ENCODE measurements at regions not wholly inside any gene's neighbourhood (a gene's known extent, or its start where the extent isn't known, plus 50 kb on each side); places are given as distances from the start of the nearest gene placed in this dataset.
"Not testable (repeated sequence)": the region's sequence is repeated elsewhere in the genome, so short reads cannot be mapped to it uniquely, and the experiment has no call there.

DNA sequence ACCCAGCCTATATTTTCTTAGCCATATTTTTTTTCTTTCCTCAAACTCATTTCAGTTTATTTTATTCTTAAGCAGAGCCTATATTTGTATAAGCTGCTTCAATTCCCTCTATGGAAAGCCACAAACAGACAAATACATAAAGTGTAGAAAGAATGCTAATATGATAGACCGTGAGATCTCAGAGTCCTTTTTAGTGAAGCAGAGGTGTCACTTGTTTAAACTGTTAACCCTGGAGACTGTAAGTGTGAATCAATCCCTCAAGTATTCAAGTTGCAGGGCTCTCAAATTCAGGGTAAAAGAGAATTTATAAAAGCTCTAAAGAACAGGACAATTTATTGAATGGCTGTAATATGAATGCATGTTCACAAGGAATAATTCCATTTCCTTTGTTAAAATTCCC is 72.2 kb upstream of the BHLHE40 start:
- DNase-seq (ENCODE audit: low spot score): no peak
- H3K27ac ChIP-seq: no peak overlapping the region
- TF ChIP-seq, protein P1, sequence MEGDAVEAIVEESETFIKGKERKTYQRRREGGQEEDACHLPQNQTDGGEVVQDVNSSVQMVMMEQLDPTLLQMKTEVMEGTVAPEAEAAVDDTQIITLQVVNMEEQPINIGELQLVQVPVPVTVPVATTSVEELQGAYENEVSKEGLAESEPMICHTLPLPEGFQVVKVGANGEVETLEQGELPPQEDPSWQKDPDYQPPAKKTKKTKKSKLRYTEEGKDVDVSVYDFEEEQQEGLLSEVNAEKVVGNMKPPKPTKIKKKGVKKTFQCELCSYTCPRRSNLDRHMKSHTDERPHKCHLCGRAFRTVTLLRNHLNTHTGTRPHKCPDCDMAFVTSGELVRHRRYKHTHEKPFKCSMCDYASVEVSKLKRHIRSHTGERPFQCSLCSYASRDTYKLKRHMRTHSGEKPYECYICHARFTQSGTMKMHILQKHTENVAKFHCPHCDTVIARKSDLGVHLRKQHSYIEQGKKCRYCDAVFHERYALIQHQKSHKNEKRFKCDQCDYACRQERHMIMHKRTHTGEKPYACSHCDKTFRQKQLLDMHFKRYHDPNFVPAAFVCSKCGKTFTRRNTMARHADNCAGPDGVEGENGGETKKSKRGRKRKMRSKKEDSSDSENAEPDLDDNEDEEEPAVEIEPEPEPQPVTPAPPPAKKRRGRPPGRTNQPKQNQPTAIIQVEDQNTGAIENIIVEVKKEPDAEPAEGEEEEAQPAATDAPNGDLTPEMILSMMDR (conservative IDR thresholded peaks at IDR 0.05; ENCODE audit: low read depth): no peak
- ChIA-PET CTCF (interaction anchor here (0.5 kb wide), 1 partner anchor 151 kb away, joined by 3 read pairs; no protein-coding TSS in a partner anchor), POLR2A (ENCODE audit: low non-redundant PET) (no interaction called here)

DNA sequence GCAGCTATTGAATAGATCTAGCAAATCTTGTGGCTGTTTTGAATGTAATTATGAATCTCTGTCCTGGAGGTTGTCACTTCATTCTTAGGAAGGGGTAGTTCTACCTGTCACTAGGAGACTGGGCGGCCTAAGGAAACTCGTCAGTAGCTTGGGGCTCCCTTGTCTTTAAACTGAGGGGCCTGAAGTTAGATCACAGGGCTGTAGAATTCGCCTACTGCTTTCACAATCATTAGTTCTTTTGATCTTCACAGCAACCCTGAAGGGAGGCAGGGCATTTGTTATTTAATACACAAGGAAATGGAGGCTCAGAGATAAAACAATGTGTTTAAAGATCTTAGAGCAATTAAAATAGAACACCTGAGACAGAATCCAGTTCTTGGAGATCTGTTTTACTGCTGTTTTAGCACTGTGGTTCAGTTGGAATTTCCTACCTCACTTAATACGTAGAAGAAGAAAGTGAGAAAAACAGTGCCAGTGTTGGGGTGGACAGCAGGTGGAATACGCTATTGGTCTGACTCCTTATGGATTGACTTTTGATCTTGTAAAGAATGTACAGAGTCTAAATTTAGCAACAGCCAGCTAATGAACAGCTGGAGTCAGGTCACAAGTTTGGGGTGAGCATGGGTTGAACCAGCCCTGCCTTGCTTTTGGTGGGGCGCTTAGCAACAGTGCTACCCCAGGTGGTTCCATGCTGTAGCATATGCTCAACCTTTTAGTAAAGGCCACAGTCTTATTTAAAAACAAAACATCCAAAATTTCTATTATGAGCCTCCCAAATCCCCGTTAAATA is 71.4 kb upstream of the BHLHE40 start:
- TF ChIP-seq, protein P1 (conservative IDR thresholded peaks at IDR 0.05; ENCODE audit: low read depth): no peak
- ChIA-PET CTCF (interaction anchor here (0.5 kb wide), 1 partner anchor 150 kb away, joined by 3 read pairs; no protein-coding TSS in a partner anchor), POLR2A (ENCODE audit: low non-redundant PET) (no interaction called here)
- DNase-seq (ENCODE audit: low spot score): no peak
- H3K27ac ChIP-seq: no peak overlapping the region

DNA sequence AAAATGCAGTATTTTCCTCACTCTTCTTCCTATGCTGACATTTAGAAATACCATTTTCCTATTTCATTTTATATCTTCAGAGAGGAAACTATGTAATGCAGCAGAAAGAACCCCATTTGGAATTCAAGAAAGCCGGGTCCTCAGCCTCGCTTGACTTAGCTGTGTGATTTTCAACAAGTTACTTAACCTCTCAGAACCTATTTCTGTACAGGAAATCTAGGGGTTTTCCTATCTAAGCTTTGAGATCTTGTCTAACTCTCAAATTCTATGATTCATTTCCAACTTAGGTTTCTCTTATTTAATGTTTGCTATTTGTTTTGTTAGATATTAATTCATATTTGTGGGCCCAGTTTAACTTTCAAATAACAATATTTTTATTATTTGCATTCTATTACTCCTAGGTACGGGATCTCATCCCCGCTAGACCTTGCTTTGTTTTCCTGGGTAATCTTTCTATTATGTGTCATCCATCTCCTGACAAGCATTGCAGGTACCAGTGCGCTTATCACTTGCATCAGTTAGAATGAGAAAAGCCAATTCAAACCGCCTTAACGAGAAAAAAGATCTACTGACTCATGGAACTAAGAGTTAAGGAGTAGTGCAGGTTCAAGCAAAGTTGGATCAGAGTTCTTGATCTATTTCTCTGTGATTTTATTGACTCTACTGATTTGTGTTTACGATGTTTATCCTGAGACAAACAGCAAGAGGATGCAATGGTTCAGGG is 70.6 kb upstream of the BHLHE40 start:
- no peak overlapping the region for H3K27ac ChIP-seq
- TF ChIP-seq, protein P1 (conservative IDR thresholded peaks at IDR 0.05; ENCODE audit: low read depth): no peak
- ChIA-PET POLR2A (ENCODE audit: low non-redundant PET) (no interaction called here), CTCF (no interaction called here)
- DNase-seq (ENCODE audit: low spot score): no peak

DNA sequence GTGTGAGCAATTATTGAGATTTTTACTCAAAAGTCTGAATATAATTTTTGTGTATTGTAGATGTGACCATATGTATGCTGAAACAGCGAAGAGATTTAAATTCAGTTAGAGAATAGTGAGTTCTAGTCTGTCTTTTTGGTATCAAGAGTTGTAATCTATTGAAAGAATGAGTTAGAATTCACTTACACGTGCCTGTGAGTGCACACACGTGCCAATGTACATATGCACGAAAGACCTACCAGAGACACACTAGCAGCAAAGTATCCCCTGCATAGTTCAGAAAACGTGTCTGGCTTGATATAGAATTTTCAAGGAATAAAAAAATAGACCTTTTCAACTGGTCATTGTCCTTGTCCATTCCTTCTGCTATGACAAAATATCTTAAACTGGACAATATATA is 64.8 kb upstream of the BHLHE40 start:
- no peak overlapping the region for H3K27ac ChIP-seq
- CTCF ChIA-PET: no interaction called here
- TF ChIP-seq, protein P1 (conservative IDR thresholded peaks at IDR 0.05; ENCODE audit: low read depth): no peak
- no peak for DNase-seq (ENCODE audit: low spot score)
- POLR2A ChIA-PET (ENCODE audit: low non-redundant PET): no interaction called here

DNA sequence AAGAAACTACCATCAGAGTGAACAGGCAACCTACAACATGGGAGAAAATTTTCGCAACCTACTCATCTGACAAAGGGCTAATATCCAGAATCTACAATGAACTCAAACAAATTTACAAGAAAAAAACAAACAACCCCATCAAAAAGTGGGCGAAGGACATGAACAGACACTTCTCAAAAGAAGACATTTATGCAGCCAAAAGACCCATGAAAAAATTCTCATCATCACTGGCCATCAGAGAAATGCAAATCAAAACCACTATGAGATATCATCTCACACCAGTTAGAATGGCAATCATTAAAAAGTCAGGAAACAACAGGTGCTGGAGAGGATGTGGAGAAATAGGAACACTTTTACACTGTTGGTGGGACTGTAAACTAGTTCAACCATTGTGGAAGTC is 57.6 kb upstream of the BHLHE40 start:
- POLR2A ChIA-PET (ENCODE audit: low non-redundant PET); DNase-seq (ENCODE audit: low spot score); CTCF ChIA-PET; H3K27ac ChIP-seq: not testable (repeated sequence)

DNA sequence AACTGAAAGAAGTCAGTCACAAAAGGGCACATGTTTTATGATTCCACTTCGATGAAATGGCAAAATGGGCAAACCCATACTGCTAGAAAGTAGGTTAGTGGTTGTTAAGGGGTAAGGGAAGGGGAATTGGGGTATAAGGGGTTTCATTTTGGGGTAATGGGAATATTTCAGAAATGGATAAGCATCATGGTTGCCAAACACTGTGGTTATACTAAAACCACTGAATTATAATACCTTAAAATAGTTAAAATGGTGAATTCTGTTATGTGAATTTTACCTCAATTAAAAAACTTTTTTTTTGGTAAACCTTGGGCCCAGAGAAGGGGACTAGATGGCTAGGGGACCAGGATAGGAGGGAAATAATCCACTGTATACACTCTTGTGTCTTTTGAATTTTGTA is 52.3 kb upstream of the BHLHE40 start:
- ChIA-PET POLR2A (ENCODE audit: low non-redundant PET) (no interaction called here), CTCF (no interaction called here)
- TF ChIP-seq, protein P1 (conservative IDR thresholded peaks at IDR 0.05; ENCODE audit: low read depth): no peak
- no peak overlapping the region for H3K27ac ChIP-seq
- DNase-seq (ENCODE audit: low spot score): no peak

DNA sequence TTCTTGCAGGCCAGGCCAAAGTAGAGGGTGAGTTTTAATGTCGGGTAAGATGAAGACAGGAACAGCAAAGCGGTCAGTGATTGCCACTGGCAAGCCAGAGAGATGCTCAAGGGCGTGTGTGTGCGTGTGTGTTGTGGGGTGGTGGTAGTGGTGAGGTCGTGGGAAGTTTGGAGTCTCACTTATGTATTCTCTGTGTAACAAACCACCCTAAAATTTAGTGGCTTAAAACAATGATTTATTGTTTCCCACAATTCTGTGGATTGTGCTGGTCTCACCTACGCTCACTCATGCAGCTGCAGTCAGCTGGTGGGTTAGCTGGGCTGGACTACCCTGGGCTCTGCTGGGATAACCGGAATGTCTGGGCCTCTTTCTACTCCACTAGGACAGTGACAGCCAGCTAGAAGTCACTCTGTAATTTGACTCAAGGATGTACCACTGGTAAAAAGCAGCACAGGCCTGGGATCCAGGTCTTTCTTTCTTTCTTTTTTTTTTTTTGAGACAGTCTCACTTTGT is 50.9 kb upstream of the BHLHE40 start:
- H3K27ac ChIP-seq: no peak overlapping the region
- no peak for DNase-seq (ENCODE audit: low spot score)
- ChIA-PET CTCF (no interaction called here), POLR2A (ENCODE audit: low non-redundant PET) (no interaction called here)
- TF ChIP-seq, protein P1 (conservative IDR thresholded peaks at IDR 0.05; ENCODE audit: low read depth): no peak
